HEK293 (cell line): ENCODE measurements at regions not wholly inside any gene's neighbourhood (a gene's known extent, or its start where the extent isn't known, plus 50 kb on each side); places are given as distances from the start of the nearest gene placed in this dataset.

Experiments used
- CTCF ChIA-PET: fragments of 350-600 bp; formaldehyde crosslinking; extraction: SDS; loops from one replicate; lab custom pipeline; 2021; ENCODE audit warnings: antibody characterized with exemption; lab: Yijun Ruan, JAX
- POLR2A ChIA-PET: fragments of 300-600 bp; formaldehyde crosslinking; extraction: SDS; loops from one replicate; lab custom pipeline; 2020; ENCODE audit warnings: antibody characterized with exemption, inconsistent platforms; lab: Yijun Ruan, JAX
- H3K27ac ChIP-seq: fragments of 200-500 bp; sonication (Bioruptor generic); 2 replicates; pipeline ENCODE4 v1.5.1; 2014; ENCODE audit warnings: low read depth, low read length, control low read depth, inconsistent platforms; ENCODE audit errors: extremely low read depth
- H3K36me3 ChIP-seq, 2 experiments: fragments of 200-500 bp in 1 of 2; sonication (Bioruptor generic) in 1 of 2; 1 replicate in 1 of 2; 2 replicates in 1 of 2; pipeline ENCODE4 v1.5.1; 2014 to 2017; ENCODE audit warnings: inconsistent platforms in 2 of 2, low read length in 2 of 2; ENCODE audit not compliant: control insufficient read depth in 2 of 2, insufficient read depth in 1 of 2
- H3K4me1 ChIP-seq: fragments of 200-500 bp; sonication (Bioruptor generic); 2 replicates; pipeline ENCODE4 v1.5.1; 2014; ENCODE audit warnings: mild to moderate bottlenecking, low read length, inconsistent platforms; ENCODE audit not compliant: control insufficient read depth, insufficient read depth
- H3K4me3 ChIP-seq: 2 replicates; pipeline ENCODE4 v1.5.1; 2011; ENCODE audit warnings: low read depth, mild to moderate bottlenecking, control low read depth, low read length, moderate library complexity
- H3K9me3 ChIP-seq: fragments of 200-500 bp; sonication (Bioruptor generic); 2 replicates; pipeline ENCODE4 v1.5.1; 2014; ENCODE audit warnings: low read depth, low read length, inconsistent platforms; ENCODE audit not compliant: control insufficient read depth, insufficient read depth
- FEZF1 ChIP-seq: fragments of 450-650 bp; formaldehyde crosslinking; IDR thresholded peaks from 2 replicates; pipeline ENCODE4 v1.5.1; 2016; ENCODE audit warnings: missing biosample characterization, missing genetic modification characterization
- HOXC10 ChIP-seq: sonication (generic); formaldehyde crosslinking; IDR thresholded peaks from 2 replicates; pipeline ENCODE4 v1.8.1; 2023; ENCODE audit warnings: mild to moderate bottlenecking, missing genetic modification reagents
- TSHZ1 ChIP-seq: fragments of 450-650 bp; formaldehyde crosslinking; IDR thresholded peaks from 2 replicates; pipeline ENCODE4 v1.5.1; 2016; ENCODE audit warnings: missing biosample characterization, missing genetic modification characterization, borderline replicate concordance
- ZBTB26 ChIP-seq: fragments of 450-650 bp; formaldehyde crosslinking; optimal IDR thresholded peaks from 2 replicates; pipeline ENCODE3; 2016; ENCODE audit warnings: missing biosample characterization, mild to moderate bottlenecking, missing genetic modification characterization
- ZBTB49 ChIP-seq: fragments of 450-650 bp; formaldehyde crosslinking; IDR thresholded peaks from 2 replicates; pipeline ENCODE4 v1.5.1; 2016; ENCODE audit warnings: missing biosample characterization, missing genetic modification characterization, low read depth
- ZEB2 ChIP-seq: fragments of 450-650 bp; formaldehyde crosslinking; IDR thresholded peaks from 2 replicates; pipeline ENCODE4 v1.5.1; 2016; ENCODE audit warnings: missing biosample characterization, missing genetic modification characterization
- ZNF10 ChIP-seq: fragments of 450-650 bp; formaldehyde crosslinking; IDR thresholded peaks from 2 replicates; pipeline ENCODE4 v1.5.1; 2017; ENCODE audit warnings: missing biosample characterization, missing genetic modification characterization
- ZNF132 ChIP-seq: fragments of 450-650 bp; formaldehyde crosslinking; IDR thresholded peaks from 2 replicates; pipeline ENCODE4 v1.5.1; 2017; ENCODE audit warnings: missing biosample characterization, missing genetic modification characterization, borderline replicate concordance
- ZNF157 ChIP-seq: fragments of 450-650 bp; formaldehyde crosslinking; IDR thresholded peaks from 2 replicates; pipeline ENCODE4 v1.5.1; 2016; ENCODE audit warnings: missing biosample characterization, missing genetic modification characterization
- ZNF202 ChIP-seq: fragments of 450-650 bp; formaldehyde crosslinking; IDR thresholded peaks from 2 replicates; pipeline ENCODE4 v1.5.1; 2016; ENCODE audit warnings: missing biosample characterization, missing genetic modification characterization, borderline replicate concordance
- ZNF214 ChIP-seq: fragments of 450-650 bp; formaldehyde crosslinking; IDR thresholded peaks from 2 replicates; pipeline ENCODE4 v1.5.1; 2017; ENCODE audit warnings: missing biosample characterization, mild to moderate bottlenecking, missing genetic modification characterization, borderline replicate concordance
- ZNF266 ChIP-seq: fragments of 450-650 bp; formaldehyde crosslinking; IDR thresholded peaks from 2 replicates; pipeline ENCODE4 v1.5.1; 2016; ENCODE audit warnings: missing biosample characterization, missing genetic modification characterization, low read depth
- ZNF280D ChIP-seq: fragments of 450-650 bp; formaldehyde crosslinking; IDR thresholded peaks from 2 replicates; pipeline ENCODE4 v1.5.1; 2016; ENCODE audit warnings: missing biosample characterization, missing genetic modification characterization
- ZNF335 ChIP-seq: fragments of 450-650 bp; formaldehyde crosslinking; conservative IDR thresholded peaks from 2 replicates; pipeline ENCODE4 v1.5.1; 2016; ENCODE audit warnings: missing biosample characterization, missing genetic modification characterization
- ZNF433 ChIP-seq: fragments of 450-650 bp; formaldehyde crosslinking; IDR thresholded peaks from 2 replicates; pipeline ENCODE4 v1.5.1; 2016; ENCODE audit warnings: missing biosample characterization, missing genetic modification characterization, low read depth
- ZNF621 ChIP-seq: fragments of 450-650 bp; formaldehyde crosslinking; IDR thresholded peaks from 2 replicates; pipeline ENCODE4 v1.5.1; 2017; ENCODE audit warnings: missing biosample characterization, missing genetic modification characterization
- ZNF629 ChIP-seq: fragments of 450-650 bp; formaldehyde crosslinking; IDR thresholded peaks from 2 replicates; pipeline ENCODE4 v1.5.1; 2017; ENCODE audit warnings: missing biosample characterization, missing genetic modification characterization
- ZSCAN16 ChIP-seq: fragments of 450-650 bp; formaldehyde crosslinking; IDR thresholded peaks from 2 replicates; pipeline ENCODE4 v1.5.1; 2016; ENCODE audit warnings: missing biosample characterization, missing genetic modification characterization
- TF ChIP-seq, protein P1 (sequence below): fragments of 450-650 bp; formaldehyde crosslinking; IDR thresholded peaks from 2 replicates; pipeline ENCODE4 v1.5.1; 2016; ENCODE audit warnings: missing biosample characterization, missing genetic modification characterization
- TF ChIP-seq, protein P2 (sequence below): fragments of 450-650 bp; formaldehyde crosslinking; IDR thresholded peaks from 2 replicates; pipeline ENCODE4 v1.5.1; 2016; ENCODE audit warnings: missing biosample characterization, missing genetic modification characterization

DNA sequence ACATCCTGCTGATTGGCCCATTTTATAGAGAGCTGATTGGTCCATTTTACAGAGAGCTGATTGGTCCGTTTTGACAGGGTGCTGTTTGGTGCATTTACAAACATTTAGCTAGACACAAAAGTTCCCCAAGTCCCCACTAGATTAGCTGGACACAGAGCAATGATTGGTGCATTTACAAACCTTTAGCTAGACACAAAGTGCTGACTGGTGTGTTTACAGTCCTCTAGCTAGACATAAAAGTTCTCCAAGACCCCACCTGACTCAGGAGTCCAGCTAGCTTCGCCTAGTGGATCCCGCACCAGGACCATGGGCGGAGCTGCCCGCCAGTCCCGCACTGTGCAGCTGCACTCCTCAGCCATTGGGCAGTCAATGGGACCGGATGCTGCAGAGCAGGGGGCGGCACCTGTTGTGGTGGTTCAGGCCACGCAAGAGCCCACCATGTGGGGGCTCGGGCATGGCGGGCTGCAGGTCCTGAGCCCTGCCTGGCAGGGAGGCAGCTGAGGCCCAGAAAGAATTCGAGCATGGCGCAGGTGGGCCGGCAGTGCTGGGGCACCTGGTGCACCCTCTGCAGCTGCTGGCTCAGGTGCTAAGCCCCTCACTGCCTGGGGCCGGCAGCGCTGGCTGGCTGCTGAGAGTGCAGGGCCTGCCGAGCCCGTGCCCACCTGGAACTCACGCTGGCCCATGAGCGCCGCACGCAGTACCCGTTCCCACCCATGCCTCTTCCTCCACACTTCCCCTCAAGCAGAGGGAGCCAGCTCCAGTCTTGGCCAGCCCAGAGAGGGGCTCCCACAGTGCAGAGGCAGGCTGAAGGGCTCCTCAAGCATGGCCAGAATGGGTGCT lies 713.2 kb upstream of the GYPC start:
- Histone ChIP-seq H3K36me3 (no peaks in the 10 kb centered on the region), H3K4me1 (no peaks in the 10 kb centered on the region), H3K9me3 (no peaks in the 10 kb centered on the region)
- CTCF ChIA-PET: no interaction called here
- POLR2A ChIA-PET: no interaction called here
- TF ChIP-seq, protein P1, sequence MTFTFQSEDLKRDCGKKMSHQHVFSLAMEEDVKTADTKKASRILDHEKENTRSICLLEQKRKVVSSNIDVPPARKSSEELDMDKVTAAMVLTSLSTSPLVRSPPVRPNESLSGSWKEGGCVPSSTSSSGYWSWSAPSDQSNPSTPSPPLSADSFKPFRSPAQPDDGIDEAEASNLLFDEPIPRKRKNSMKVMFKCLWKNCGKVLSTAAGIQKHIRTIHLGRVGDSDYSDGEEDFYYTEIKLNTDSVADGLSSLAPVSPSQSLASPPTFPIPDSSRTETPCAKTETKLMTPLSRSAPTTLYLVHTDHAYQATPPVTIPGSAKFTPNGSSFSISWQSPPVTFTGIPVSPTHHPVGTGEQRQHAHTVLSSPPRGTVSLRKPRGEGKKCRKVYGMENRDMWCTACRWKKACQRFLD (tag by site-specific recombination): no peak
- TF ChIP-seq ZNF214 (no peak), ZNF335 (tag by site-specific recombination) (no peak), ZNF433 (tag by site-specific recombination) (no peak), ZNF629 (tag by site-specific recombination) (no peak), ZNF280D (no peak), ZNF132 (tag by site-specific recombination) (no peak), ZNF157 (tag by site-specific recombination) (no peak), ZNF10 (tag by site-specific recombination) (no peak)
- TF ChIP-seq, protein P2, sequence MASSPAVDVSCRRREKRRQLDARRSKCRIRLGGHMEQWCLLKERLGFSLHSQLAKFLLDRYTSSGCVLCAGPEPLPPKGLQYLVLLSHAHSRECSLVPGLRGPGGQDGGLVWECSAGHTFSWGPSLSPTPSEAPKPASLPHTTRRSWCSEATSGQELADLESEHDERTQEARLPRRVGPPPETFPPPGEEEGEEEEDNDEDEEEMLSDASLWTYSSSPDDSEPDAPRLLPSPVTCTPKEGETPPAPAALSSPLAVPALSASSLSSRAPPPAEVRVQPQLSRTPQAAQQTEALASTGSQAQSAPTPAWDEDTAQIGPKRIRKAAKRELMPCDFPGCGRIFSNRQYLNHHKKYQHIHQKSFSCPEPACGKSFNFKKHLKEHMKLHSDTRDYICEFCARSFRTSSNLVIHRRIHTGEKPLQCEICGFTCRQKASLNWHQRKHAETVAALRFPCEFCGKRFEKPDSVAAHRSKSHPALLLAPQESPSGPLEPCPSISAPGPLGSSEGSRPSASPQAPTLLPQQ (tag by site-specific recombination): no peak
- TF ChIP-seq, all 188 proteins: peak for 0
- no peak overlapping the region for H3K4me3 ChIP-seq
- no peak overlapping the region for H3K27ac ChIP-seq

DNA sequence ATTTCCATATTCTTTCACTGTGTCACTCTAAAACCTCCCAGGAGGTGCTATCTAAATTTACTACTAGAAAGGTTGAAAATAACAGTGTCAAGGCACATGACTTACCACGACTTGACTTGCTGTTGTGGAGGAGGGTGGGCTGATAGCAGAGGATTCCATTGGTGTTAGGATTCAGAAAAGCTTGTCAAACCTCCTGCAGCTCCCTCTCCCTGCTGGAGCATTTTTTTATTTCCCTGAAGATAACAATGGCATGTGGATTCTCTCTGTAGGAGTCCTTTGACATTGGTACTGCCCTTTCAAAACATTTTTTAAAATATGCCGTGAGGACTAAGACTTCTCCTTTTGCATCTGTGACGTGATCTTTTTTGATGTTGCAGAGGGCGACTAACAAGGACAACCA lies 696.9 kb upstream of the GYPC start:
- H3K4me1 ChIP-seq: no peaks in the 10 kb centered on the region
- H3K4me3 ChIP-seq: no peak overlapping the region
- H3K9me3 ChIP-seq: no peaks in the 10 kb centered on the region
- CTCF ChIA-PET: no interaction called here
- H3K27ac ChIP-seq: no peak overlapping the region
- H3K36me3 ChIP-seq: no peaks in the 10 kb centered on the region
- POLR2A ChIA-PET: no interaction called here
- TF ChIP-seq ZNF621 (tag by site-specific recombination) (no peak), ZBTB26 (no peak), ZSCAN16 (tag by site-specific recombination) (no peak), ZNF202 (tag by site-specific recombination) (no peak), ZBTB49 (tag by site-specific recombination) (no peak), ZNF132 (tag by site-specific recombination) (no peak), ZNF266 (no peak), ZEB2 (tag by site-specific recombination) (no peak), FEZF1 (tag by site-specific recombination) (no peak), HOXC10 (CRISPR knock-in tag) (no peak), TSHZ1 (tag by site-specific recombination) (no peak)
